ENCODE measurements at regions not wholly inside any gene's neighbourhood (a gene's known extent, or its start where the extent isn't known, plus 50 kb on each side); places are given as distances from the start of the nearest gene placed in this dataset.
A peak's percentile ranks its signal among the peaks of the same experiment; 100 is the strongest.

DNA sequence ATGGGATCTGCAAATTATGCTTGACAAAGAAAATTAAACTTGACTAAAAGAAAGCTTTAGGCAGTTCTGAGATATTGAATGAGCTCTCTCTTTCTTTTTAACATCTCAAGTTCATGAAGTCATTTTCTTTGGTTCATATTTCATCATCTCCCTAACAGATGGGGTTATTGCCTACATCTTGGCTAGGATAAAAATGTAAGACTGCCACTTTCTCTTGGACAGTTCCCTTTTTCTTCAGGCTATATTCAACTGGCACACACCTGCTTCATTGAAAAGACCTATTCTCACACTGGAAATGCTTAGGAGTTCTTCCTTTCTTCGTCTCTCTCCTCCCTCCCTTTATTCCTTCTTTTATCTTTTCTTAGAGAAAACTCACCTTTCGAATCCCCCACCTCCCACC is 355.9 kb upstream of the SEL1L start:
- POLR2A ChIA-PET: interaction anchor here (0.6 to 1.1 kb wide), 2 partner anchors 32 to 50 kb away, joined by 3 to 5 read pairs; no protein-coding TSS in a partner anchor
- CTCF ChIA-PET: interaction anchor here (0.6 kb wide), 4 partner anchors 37 to 168 kb away, joined by 3 to 4 read pairs (median 3); no protein-coding TSS in a partner anchor
- Mint-ChIP-seq H3K9me3 (ENCODE audit: unreplicated experiment) (peaks cover 8% of the 10 kb centered on the region), H3K4me1 (ENCODE audit: insufficient read depth, unreplicated experiment) (peaks cover 6% of the 10 kb centered on the region), H3K36me3 (ENCODE audit: insufficient read depth, unreplicated experiment) (no peaks in the 10 kb centered on the region), H3K27me3 (ENCODE audit: insufficient read depth, unreplicated experiment) (no peaks in the 10 kb centered on the region), H3K27ac (ENCODE audit: low read depth, unreplicated experiment) (no peak overlapping the region), H3K4me3 (ENCODE audit: unreplicated experiment) (no peak overlapping the region)
- TF ChIP-seq, protein P1, sequence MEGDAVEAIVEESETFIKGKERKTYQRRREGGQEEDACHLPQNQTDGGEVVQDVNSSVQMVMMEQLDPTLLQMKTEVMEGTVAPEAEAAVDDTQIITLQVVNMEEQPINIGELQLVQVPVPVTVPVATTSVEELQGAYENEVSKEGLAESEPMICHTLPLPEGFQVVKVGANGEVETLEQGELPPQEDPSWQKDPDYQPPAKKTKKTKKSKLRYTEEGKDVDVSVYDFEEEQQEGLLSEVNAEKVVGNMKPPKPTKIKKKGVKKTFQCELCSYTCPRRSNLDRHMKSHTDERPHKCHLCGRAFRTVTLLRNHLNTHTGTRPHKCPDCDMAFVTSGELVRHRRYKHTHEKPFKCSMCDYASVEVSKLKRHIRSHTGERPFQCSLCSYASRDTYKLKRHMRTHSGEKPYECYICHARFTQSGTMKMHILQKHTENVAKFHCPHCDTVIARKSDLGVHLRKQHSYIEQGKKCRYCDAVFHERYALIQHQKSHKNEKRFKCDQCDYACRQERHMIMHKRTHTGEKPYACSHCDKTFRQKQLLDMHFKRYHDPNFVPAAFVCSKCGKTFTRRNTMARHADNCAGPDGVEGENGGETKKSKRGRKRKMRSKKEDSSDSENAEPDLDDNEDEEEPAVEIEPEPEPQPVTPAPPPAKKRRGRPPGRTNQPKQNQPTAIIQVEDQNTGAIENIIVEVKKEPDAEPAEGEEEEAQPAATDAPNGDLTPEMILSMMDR (IDR thresholded peaks at IDR 0.05; ENCODE audit: unreplicated experiment): no peak
- BruUV-seq (replicated peaks): no TSS peak
- no peak for DNase-seq (ENCODE audit: unreplicated experiment)
- intact Hi-C loops (cut with micrococcal nuclease): no loop called here

DNA sequence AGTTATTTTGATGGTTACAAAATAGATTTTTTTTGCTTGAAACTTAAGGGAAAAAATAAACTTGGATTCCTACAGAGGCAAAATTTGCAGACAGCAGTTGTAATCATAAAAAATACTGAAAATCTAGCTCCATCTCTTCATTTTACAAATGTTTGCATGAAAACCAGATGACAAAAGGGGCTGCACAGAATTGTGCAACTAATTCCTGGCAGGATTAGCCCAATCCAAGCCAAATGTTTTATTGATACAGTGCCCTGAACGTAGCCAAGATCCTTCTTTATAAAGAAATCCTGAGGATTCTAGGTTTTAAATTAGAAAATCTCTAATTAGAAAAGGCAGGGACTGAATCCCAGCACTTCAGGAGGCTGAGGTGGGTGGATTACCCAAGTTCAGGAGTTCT is 356.4 kb upstream of the SEL1L start:
- Mint-ChIP-seq H3K27ac (ENCODE audit: low read depth, unreplicated experiment) (no peak overlapping the region), H3K9me3 (ENCODE audit: unreplicated experiment) (peaks cover 8% of the 10 kb centered on the region), H3K36me3 (ENCODE audit: insufficient read depth, unreplicated experiment) (no peaks in the 10 kb centered on the region), H3K4me1 (ENCODE audit: insufficient read depth, unreplicated experiment) (peaks cover under 1% of the 10 kb centered on the region), H3K27me3 (ENCODE audit: insufficient read depth, unreplicated experiment) (no peaks in the 10 kb centered on the region), H3K4me3 (ENCODE audit: unreplicated experiment) (no peak overlapping the region)
- ChIA-PET CTCF (interaction anchor here (0.6 kb wide), 4 partner anchors 37 to 180 kb away, joined by 3 to 4 read pairs (median 4); no protein-coding TSS in a partner anchor), POLR2A (interaction anchor here (0.6 to 1.1 kb wide), 2 partner anchors 33 to 50 kb away, joined by 3 to 5 read pairs; no protein-coding TSS in a partner anchor)
- no TSS peak for BruUV-seq (replicated peaks)
- TF ChIP-seq, protein P1 (IDR thresholded peaks at IDR 0.05; ENCODE audit: unreplicated experiment): no peak
- no peak for DNase-seq (ENCODE audit: unreplicated experiment)
- intact Hi-C loops (cut with micrococcal nuclease): no loop called here

DNA sequence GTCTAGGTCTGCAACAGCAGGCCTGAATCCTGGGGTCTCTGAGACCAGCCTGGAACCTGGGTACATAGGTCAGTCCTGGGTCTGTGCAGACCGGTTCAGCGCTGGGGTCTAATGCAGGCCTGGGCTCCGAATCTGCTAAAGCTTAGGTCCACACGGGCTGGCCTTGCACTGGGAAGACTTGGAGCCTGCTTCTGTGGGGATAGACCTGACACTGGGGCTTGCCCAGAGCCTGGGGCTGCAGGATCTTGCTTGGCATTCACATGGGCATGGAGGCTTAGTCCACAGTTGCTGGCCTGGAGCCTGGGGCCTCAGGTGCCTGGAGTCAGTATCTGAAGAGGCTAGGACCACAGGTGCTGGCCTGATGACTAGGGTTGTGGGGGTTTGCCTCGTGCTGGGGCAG is 369.8 kb upstream of the SEL1L start:
- CTCF ChIA-PET: interaction anchor here (0.6 kb wide), 1 partner anchor 269 kb away, joined by 3 read pairs; no protein-coding TSS in a partner anchor

DNA sequence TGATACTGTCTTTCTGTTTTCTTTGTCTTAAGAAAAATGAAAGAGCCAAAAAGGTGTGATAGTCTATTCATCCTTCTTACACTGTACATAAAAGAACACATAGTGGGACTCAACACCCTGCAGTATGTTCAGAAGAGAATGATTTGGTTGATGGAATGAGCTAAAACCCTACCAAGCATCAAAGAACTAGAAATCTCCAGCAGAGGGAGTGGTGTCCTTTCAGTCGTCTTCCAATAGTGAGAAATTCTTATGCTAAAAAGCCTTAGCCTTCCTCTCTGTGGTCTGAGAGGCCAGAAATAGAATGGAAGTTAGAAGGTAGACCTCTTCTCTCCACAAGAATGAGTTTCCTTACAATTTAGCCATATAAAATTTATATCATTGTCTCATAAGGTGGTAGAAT is 393.4 kb upstream of the SEL1L start:
- Mint-ChIP-seq H3K4me3 (ENCODE audit: unreplicated experiment) (no peak overlapping the region), H3K4me1 (ENCODE audit: insufficient read depth, unreplicated experiment) (no peaks in the 10 kb centered on the region), H3K27me3 (ENCODE audit: insufficient read depth, unreplicated experiment) (no peaks in the 10 kb centered on the region), H3K36me3 (ENCODE audit: insufficient read depth, unreplicated experiment) (no peaks in the 10 kb centered on the region), H3K27ac (ENCODE audit: low read depth, unreplicated experiment) (no peak overlapping the region), H3K9me3 (ENCODE audit: unreplicated experiment) (no peaks in the 10 kb centered on the region)
- DNase-seq (ENCODE audit: unreplicated experiment): peak; percentile 18
- BruUV-seq (replicated peaks): no TSS peak
- POLR2A ChIA-PET: no interaction called here
- intact Hi-C loops (cut with micrococcal nuclease): no loop called here
- CTCF ChIA-PET: interaction anchor here (0.6 to 1.5 kb wide), 5 partner anchors 36 to 261 kb away, joined by 3 read pairs; no protein-coding TSS in a partner anchor
- TF ChIP-seq, protein P1 (IDR thresholded peaks at IDR 0.05; ENCODE audit: unreplicated experiment): no peak

More for the DNA sequence above, 369.8 kb upstream of the SEL1L start:
- Mint-ChIP-seq H3K4me1 (ENCODE audit: insufficient read depth, unreplicated experiment) (no peaks in the 10 kb centered on the region), H3K27me3 (ENCODE audit: insufficient read depth, unreplicated experiment) (no peaks in the 10 kb centered on the region), H3K27ac (ENCODE audit: low read depth, unreplicated experiment) (no peak overlapping the region), H3K36me3 (ENCODE audit: insufficient read depth, unreplicated experiment) (no peaks in the 10 kb centered on the region), H3K9me3 (ENCODE audit: unreplicated experiment) (peaks cover 25% of the 10 kb centered on the region), H3K4me3 (ENCODE audit: unreplicated experiment) (no peak overlapping the region)
- TF ChIP-seq, protein P1 (IDR thresholded peaks at IDR 0.05; ENCODE audit: unreplicated experiment): no peak
- no peak for DNase-seq (ENCODE audit: unreplicated experiment)
- intact Hi-C loops (cut with micrococcal nuclease): no loop called here
- POLR2A ChIA-PET: no interaction called here
- no TSS peak for BruUV-seq (replicated peaks)
